GM10248 (cell line): ENCODE measurements at regions not wholly inside any gene's neighbourhood (a gene's known extent, or its start where the extent isn't known, plus 50 kb on each side); places are given as distances from the start of the nearest gene placed in this dataset.

Experiments used
- CTCF ChIA-PET: fragments of 300-600 bp; sonication (Branson Sonifier 250); formaldehyde crosslinking; extraction: SDS; loops from one replicate; lab custom pipeline; 2021; ENCODE audit warnings: antibody characterized with exemption; lab: Yijun Ruan, JAX
- POLR2A ChIA-PET: fragments of 350-650 bp; sonication (Branson Sonifier 250); formaldehyde crosslinking; extraction: SDS; loops from one replicate; lab custom pipeline; 2020; ENCODE audit warnings: antibody characterized with exemption; lab: Yijun Ruan, JAX
- DNase-seq: peaks from one replicate; pipeline ENCODE4 v3.0.0; 2012; ENCODE audit errors: extremely low spot score
- TF ChIP-seq, protein P1 (sequence below): IDR thresholded peaks from 2 replicates; pipeline ENCODE4 v1.5.1; 2012; ENCODE audit warnings: mild to moderate bottlenecking, low read depth; ENCODE audit errors: extremely low read depth, missing control alignments, control extremely low read depth

DNA sequence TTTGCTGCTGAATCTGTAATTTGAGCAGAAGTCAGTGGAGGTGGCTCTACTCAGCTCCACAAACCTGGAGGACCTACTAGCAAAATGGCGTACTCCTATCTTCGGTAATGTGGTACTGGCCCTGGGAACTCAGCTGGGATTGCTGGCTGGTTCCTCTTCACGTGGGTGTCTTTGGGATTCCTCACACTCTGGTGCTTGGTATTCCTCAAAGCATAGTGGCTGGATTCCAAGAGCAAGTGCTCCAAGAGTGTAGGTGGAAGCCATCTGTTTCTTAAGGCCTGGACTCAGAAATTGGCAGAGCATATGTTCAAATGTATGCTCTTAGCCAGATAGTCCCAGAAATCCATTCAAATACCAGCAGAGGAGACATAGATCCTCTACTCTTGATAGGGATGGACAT lies 281.9 kb upstream of the CDH7 start:
- POLR2A ChIA-PET, result no interaction called here
- TF ChIP-seq, protein P1, sequence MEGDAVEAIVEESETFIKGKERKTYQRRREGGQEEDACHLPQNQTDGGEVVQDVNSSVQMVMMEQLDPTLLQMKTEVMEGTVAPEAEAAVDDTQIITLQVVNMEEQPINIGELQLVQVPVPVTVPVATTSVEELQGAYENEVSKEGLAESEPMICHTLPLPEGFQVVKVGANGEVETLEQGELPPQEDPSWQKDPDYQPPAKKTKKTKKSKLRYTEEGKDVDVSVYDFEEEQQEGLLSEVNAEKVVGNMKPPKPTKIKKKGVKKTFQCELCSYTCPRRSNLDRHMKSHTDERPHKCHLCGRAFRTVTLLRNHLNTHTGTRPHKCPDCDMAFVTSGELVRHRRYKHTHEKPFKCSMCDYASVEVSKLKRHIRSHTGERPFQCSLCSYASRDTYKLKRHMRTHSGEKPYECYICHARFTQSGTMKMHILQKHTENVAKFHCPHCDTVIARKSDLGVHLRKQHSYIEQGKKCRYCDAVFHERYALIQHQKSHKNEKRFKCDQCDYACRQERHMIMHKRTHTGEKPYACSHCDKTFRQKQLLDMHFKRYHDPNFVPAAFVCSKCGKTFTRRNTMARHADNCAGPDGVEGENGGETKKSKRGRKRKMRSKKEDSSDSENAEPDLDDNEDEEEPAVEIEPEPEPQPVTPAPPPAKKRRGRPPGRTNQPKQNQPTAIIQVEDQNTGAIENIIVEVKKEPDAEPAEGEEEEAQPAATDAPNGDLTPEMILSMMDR, result no peak
- CTCF ChIA-PET, result interaction anchor here (1.7 kb wide), 1 partner anchor 10 kb away, joined by 7 read pairs; no protein-coding TSS in a partner anchor
- DNase-seq, result no peak

DNA sequence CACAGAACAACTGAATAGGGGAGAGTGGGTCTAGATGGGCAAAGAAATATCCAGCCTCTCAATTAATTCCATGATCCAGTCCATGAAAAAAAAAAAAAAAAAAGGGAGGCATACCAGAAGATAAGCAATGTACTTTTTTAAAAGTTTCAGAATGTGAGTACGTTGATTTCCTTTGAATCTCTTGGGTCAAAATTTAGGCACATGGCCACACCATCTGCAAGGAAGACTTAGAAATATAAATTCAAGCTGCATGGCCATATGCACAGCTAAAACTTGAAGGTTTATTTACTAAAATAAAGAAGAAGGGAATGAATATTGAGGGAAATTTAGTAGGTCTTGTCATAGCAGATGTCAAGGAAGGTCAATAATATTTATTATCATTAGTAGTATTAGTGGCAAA lies 286.5 kb upstream of the CDH7 start:
- ChIA-PET POLR2A (no interaction called here), CTCF (no interaction called here)
- DNase-seq, result no peak
- TF ChIP-seq, protein P1, result no peak

DNA sequence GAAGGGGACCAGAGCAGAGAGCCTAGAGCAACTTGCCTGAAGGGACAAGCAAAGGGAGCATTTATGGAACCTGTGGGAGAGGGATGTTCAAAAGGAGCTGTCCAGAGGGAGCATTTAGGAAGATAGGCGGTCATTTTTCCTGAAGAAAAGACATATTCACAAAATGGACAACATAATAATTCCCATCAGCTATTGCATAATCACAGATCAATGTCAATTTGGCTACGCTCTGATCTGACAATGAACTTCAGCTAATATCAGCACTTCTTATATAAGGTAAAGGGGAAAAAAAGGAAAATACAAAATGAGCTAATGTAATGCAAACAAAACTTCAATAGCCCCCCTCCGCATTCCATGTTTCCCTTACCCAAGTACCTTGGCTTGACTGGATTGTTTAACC lies 291.1 kb upstream of the CDH7 start:
- ChIA-PET POLR2A (no interaction called here), CTCF (interaction anchor here (0.9 to 2.0 kb wide), 8 partner anchors 9 to 148 kb away, joined by 3 to 7 read pairs (median 3); no protein-coding TSS in a partner anchor)
- no peak for DNase-seq
- TF ChIP-seq, protein P1, result no peak

DNA sequence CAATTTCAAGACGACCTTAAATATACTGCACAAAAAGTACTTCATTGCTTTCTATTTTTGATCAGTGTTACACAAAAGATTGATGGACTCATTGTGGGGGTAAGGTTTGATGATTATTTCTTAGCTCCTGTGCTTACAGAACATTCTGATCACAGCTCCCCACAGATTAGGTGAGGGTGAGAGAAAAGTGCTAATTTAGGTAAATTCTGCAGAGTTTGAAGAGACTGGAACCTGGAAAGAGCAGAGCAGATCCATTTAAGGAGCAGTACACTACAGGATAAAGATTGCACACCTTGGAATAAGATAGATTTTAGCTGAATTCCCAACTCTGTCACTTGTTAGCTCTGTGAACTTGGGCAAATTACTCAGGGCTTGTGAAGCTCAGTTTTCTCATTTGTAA lies 291.9 kb upstream of the CDH7 start:
- CTCF ChIA-PET, result interaction anchor here (0.7 to 2.0 kb wide), 7 partner anchors 10 to 59 kb away, joined by 3 to 7 read pairs (median 3); no protein-coding TSS in a partner anchor
- POLR2A ChIA-PET, result no interaction called here

DNA sequence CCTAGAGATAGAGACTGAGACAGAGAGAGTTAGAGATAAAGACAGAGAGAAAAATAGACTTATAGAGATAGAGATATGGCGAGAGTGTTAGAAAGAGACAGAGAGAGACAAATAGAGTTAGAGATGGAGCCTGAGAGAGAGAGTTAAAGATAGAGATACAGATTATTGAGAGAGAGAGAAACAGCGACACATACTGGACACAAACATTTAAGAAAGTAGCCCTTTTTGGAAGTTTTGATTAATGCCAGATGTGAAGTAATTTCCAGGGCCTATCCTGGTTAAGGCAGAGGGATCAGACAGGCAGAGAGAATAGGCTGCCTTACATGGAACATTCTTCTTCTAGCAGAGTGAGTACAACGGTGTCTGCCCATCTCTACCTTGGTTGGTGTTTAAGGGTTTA lies 311.6 kb upstream of the CDH7 start:
- DNase-seq, result no peak
- TF ChIP-seq, protein P1, result no peak
- ChIA-PET CTCF (interaction anchor here (0.6 kb wide), 1 partner anchor 917 kb away, joined by 3 read pairs; no protein-coding TSS in a partner anchor), POLR2A (no interaction called here)

More for the DNA sequence above, 291.9 kb upstream of the CDH7 start:
- TF ChIP-seq, protein P1, result no peak
- DNase-seq, result no peak

DNA sequence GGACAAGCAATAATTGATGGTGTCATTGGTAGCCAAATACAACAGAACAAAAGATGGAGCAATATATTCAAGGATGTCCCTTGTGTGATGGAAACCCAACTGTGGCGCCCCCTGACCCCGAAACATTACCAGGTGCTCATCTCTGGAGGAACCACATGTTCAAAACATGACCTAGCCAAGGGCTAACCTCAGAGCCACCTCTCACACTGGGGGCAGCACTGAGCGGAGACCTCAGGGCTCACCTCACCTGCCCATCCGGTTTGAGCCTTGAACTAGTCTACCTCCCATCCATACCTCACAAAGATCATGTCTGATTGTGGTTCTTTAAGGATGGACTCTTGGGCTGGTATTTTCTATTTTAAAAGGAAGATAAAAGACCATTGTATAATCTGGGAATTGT lies 314.4 kb upstream of the CDH7 start:
- no peak for DNase-seq
- CTCF ChIA-PET, result no interaction called here
- TF ChIP-seq, protein P1, result no peak
- POLR2A ChIA-PET, result no interaction called here
